Amygdala (tissue), 56 donors: ENCODE measurements at regions not wholly inside any gene's neighbourhood (a gene's known extent, or its start where the extent isn't known, plus 50 kb on each side); places are given as distances from the start of the nearest gene placed in this dataset.
A peak's percentile ranks its signal among the peaks of the same experiment; 100 is the strongest.
"Not testable (repeated sequence)": the region's sequence is repeated elsewhere in the genome, so short reads cannot be mapped to it uniquely, and the experiment has no call there.

Experiments used
- DNase-seq, 56 donors: peaks; one replicate each; lab custom pipeline; 2025; lab: John Stamatoyannopoulos, UW

- DNase-seq: no peak
Observed at GRCh38 chr3:167109746-167110145, 270.4 kb downstream of the ZBBX start.

GRCh38 chr3:167106456-167106855 lies 273.6 kb downstream of the ZBBX start:
- no peak for DNase-seq

DNA sequence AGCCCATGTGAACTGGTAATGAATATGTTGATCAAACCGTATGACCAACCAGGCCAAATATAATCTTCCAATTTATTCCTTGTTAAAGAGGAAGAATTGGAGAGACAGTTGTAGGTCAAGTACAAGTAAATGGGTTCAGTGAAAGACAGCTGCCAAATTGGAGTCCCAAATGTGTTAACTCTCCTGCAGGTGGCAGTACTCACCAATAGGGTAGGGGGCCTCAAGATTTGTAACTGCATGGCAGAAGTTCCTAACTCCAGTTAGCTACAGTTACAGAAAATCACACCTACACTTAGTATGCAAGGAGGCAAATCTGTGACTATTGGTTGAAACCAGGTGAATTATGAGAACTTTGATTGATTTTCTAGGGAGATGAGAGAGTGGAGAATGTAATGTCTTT lies 278.0 kb downstream of the ZBBX start:
- no peak for DNase-seq

- no peak for DNase-seq
Observed at GRCh38 chr3:167100651-167101050, 279.4 kb downstream of the ZBBX start.

GRCh38 chr3:167100200-167100599 lies 279.9 kb downstream of the ZBBX start:
- DNase-seq: no peak

GRCh38 chr3:167095976-167096375 lies 284.1 kb downstream of the ZBBX start:
- DNase-seq: no peak

DNA sequence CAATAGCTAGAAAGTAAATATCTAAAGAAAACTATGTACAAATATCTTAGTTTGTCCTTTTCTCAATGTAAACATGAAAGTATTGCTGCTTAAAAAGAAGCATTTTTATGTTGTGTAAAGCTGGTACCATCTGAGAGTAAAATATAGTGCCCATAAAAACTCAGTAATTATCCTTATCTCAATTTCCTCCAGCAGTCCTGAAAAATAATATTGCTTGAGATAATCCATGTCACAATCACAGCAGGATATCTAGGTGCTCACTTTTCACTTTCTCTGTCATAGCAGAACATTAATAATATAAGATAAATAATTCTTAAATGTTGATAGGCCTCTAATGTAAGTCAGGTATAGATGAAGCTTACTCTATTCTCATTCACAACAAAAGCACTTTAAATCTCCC lies 285.5 kb downstream of the ZBBX start:
- no peak for DNase-seq

DNA sequence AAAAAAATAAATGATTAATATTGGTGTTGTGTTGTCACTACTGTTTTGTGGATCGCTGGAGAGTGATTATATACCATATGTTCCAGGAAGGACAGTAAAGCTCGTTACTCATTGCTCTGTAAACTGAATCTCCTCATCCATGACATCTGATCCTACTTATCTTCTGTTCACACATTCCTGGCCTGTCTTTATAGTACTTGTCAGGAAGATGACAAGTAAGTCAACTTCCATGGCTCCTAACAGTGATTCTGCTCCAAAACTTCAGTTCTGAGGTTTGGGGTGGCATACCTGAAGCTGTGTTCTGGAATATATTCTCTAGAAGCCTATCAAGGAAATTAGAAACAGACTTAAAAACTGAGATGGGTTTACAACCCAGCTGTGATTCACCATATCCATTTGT lies 288.9 kb downstream of the ZBBX start:
- no peak for DNase-seq

- no peak for DNase-seq
Observed at GRCh38 chr3:167084545-167084944, 295.6 kb downstream of the ZBBX start.

- DNase-seq: no peak
Observed at GRCh38 chr3:167078070-167078622, 302.0 kb downstream of the ZBBX start.

GRCh38 chr3:167067787-167068161 lies 312.3 kb downstream of the ZBBX start:
- no peak for DNase-seq

GRCh38 chr3:167066977-167067786 lies 312.9 kb downstream of the ZBBX start:
- no peak for DNase-seq

DNA sequence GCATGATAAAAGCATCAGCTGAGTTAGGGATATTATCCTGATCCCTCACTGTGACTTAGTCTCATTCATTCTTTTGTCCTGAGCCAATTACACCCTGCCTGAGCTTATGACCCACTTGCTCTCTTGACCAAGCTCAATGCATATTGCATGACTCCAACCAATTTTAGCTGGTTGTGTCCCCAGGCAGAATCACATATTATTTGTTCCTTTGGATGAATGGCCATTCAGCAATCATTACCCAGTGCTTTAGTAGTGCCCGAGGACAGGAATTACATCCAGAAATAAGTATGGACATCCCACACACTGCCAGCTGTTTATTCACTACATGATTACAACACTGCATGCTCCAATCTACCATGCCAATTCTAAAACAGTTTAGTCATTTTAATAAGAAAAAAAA lies 322.5 kb downstream of the ZBBX start:
- DNase-seq: no peak

DNA sequence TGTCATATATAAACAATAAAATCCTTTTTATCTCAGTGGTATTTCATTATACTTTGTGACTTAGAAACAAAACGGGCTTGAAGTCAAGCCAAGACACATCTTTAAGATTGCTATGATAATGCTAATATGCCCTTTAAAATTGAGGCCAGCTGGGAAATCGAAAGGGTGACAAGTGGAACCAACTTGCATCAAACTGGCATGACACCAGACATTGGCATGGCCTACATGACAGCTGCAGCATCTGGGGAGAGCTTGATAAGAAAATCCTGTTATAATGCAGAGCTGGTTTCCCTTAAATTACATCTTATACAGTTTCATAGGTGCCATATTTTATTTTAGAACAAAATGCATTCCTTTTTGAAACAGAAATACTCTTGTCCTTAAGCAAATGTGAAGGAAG lies 325.2 kb downstream of the ZBBX start:
- DNase-seq: no peak

GRCh38 chr3:167051421-167051820 lies 328.7 kb downstream of the ZBBX start:
- no peak for DNase-seq

DNA sequence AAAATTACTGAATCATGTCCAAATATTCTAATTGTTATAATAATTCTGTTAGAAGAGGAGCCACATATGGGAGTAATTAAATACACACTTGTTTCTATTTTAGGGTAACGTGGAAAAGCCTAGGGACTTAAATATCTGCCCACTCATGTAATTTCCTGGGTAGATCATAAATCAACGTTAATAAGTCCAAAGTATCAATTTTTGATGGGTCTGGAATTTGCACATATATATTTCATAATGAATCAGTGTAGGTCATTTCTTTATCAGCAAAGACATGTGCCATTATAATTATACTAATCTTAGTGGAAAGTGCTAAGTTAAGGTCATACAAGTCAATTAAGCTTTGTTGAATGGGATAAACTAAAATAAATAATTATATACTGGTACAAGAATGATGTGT lies 346.2 kb downstream of the ZBBX start:
- DNase-seq: no peak

DNA sequence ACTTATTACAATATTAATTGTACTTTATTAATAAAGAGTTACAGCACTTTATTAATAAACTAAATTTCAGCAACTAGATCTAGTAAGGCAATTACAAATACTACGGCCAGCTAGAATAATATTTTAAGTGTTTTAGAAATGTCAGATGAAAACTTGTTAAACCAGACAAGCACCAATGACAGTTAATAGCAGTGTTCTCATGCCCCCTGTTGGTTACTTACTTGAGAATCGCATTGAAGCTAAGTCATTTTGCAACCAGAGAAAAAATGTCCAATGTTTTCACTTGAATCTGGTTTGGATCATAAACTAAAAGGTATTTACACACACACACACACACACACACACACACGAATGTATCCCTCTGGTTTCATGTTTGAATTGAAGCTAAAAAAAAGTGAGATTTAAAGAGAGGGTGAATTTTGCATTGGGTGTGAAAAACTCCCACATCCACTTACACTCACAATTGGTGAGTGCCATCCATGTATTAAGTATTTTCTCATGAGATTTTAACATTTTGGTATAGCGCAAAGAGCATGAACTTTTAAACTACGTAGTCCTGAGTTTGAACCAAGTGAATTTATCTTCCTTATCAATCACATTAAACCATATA lies 347.7 kb downstream of the ZBBX start:
- DNase-seq: peak in 1 of 56 donors; percentile 0

- no peak for DNase-seq
Observed at GRCh38 chr3:167031364-167032049, 348.6 kb downstream of the ZBBX start.

DNA sequence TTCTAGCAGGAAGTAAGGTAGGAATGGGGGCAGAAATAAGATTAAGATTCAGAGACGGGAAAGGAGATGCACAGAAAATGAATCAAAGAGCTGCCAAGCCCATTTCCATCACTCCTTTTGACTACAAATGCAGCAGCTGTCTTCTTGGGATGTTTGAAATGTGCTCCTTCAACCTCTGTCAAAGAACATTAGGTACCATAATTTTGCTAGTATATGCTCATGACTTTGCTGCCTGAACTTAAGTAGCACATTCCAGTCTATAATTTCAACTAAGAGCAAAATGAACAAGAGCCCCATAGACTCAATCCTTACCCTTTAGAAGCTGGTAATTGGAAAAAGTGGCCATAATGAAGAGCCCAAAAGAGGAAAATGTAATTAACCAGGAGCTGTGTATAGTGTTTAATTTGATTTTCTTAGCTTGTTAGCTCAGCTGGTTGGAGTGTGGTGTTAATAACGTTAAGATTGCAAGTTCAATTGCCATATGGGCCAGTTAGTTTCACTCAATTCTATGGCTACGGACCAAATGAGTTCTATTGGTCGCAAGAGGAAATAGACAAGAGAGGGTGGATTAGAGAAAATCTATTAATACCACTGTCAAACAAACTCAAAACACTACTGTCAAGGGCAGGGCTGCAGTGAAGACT lies 349.9 kb downstream of the ZBBX start:
- DNase-seq: no peak

GRCh38 chr3:167019503-167019902 lies 360.6 kb downstream of the ZBBX start:
- not testable (repeated sequence) for DNase-seq

- DNase-seq: not testable (repeated sequence)
Observed at GRCh38 chr3:167018591-167019111, 361.4 kb downstream of the ZBBX start.
